HepG2 (cell line): ENCODE measurements at regions not wholly inside any gene's neighbourhood (a gene's known extent, or its start where the extent isn't known, plus 50 kb on each side); places are given as distances from the start of the nearest gene placed in this dataset.

Experiments used
- ATAC-seq: fragments of 200-7000 bp; cut with Tn5 transposase; 3 replicates; pipeline ENCODE4 v1.9.1; 2020; ENCODE audit warnings: mild to moderate bottlenecking, moderate library complexity
- BruUV-seq: library from RNA; stranded (reverse); fragments of 400-500 nt; replicated peaks from 2 replicates; lab custom pipeline; 2021; lab: Mats Ljungman, UMichigan
- CTCF ChIA-PET: fragments of 300-600 bp; formaldehyde crosslinking; extraction: SDS; loops from one replicate; lab custom pipeline; 2021; ENCODE audit warnings: low total read pairs, inconsistent platforms, low intra/inter-chr PET ratio; lab: Yijun Ruan, JAX
- POLR2A ChIA-PET: fragments of 350-600 bp; sonication (Branson Sonifier 250); formaldehyde crosslinking; loops from one replicate; lab custom pipeline; 2020; ENCODE audit warnings: antibody characterized with exemption, inconsistent platforms; lab: Yijun Ruan, JAX
- DNase-seq: peaks from one replicate; pipeline ENCODE4 v3.0.0-alpha.2; 2015; ENCODE audit warnings: low spot score
- FAIRE-seq: peaks from 3 replicates; lab custom pipeline; 2011; peaks lifted over from hg19 to GRCh38; lab: Jason Lieb, UNC
- H2AFZ ChIP-seq: one replicate; pipeline ENCODE4 v1.6.1; 2011; ENCODE audit warnings: low read length, inconsistent platforms
- H3K27ac ChIP-seq: fragments of 300-600 bp; 3 replicates; pipeline ENCODE4 v1.8.0; 2011; ENCODE audit warnings: mixed run types, mild to moderate bottlenecking, mixed read lengths, low read length, inconsistent platforms; ENCODE audit not compliant: insufficient read depth; ENCODE audit errors: extremely low read length
- H3K27me3 ChIP-seq, 2 experiments: fragments of 200-600 bp in 1 of 2; 2 replicates in 1 of 2; 3 replicates in 1 of 2; pipeline versions ENCODE4 v1.6.0 to v1.8.0; 2011; ENCODE audit warnings: low read length in 2 of 2, mild to moderate bottlenecking in 2 of 2, moderate library complexity in 2 of 2, inconsistent platforms in 1 of 2; ENCODE audit not compliant: insufficient read depth in 2 of 2, control insufficient read depth in 1 of 2
- H3K36me3 ChIP-seq, 2 experiments: fragments of 200-600 bp in 1 of 2; replicated peaks in 1 of 2; 2 replicates in 1 of 2; 3 replicates in 1 of 2; pipeline versions ENCODE4 v1.5.1 to v1.8.0; 2011; ENCODE audit warnings: low read length in 2 of 2, inconsistent platforms in 1 of 2; ENCODE audit not compliant: insufficient read depth in 2 of 2, control insufficient read depth in 1 of 2
- H3K4me1 ChIP-seq: 2 replicates; pipeline ENCODE4 v1.5.1; 2012; ENCODE audit warnings: low read length, inconsistent platforms; ENCODE audit not compliant: insufficient read depth
- H3K4me2 ChIP-seq: 2 replicates; pipeline ENCODE4 v1.6.0; 2011; ENCODE audit warnings: low read depth, low read length, inconsistent platforms
- H3K4me3 ChIP-seq, 3 experiments: fragments of 200-600 bp in 1 of 3; sonication (generic), shearing (Covaris generic) in 1 of 3; replicated peaks in 1 of 3; 2 replicates each; pipeline ENCODE4 v1.5.1; 2011 to 2016; ENCODE audit warnings: low read length in 3 of 3, inconsistent platforms in 2 of 3, low read depth in 2 of 3, mild to moderate bottlenecking in 2 of 3, control low read depth in 1 of 3, mixed read lengths in 1 of 3; ENCODE audit not compliant: insufficient read depth in 1 of 3
- H3K79me2 ChIP-seq: one replicate; pipeline ENCODE4 v1.6.1; 2011; ENCODE audit warnings: low read length, inconsistent platforms; ENCODE audit not compliant: insufficient read depth
- H3K9ac ChIP-seq: 2 replicates; pipeline ENCODE4 v1.6.0; 2011; ENCODE audit warnings: mild to moderate bottlenecking, low read depth, low read length, inconsistent platforms; ENCODE audit not compliant: insufficient read depth
- H3K9me3 ChIP-seq: 2 replicates; pipeline ENCODE4 v1.5.1; 2012; ENCODE audit warnings: mild to moderate bottlenecking, low read length
- H4K20me1 ChIP-seq: 2 replicates; pipeline ENCODE4 v1.6.0; 2011; ENCODE audit warnings: inconsistent platforms, mild to moderate bottlenecking, low read length, moderate library complexity; ENCODE audit not compliant: insufficient read depth
- AGO2 ChIP-seq: fragments of 200-400 bp; formaldehyde crosslinking; optimal IDR thresholded peaks from 2 replicates; pipeline ENCODE3; 2017; ENCODE audit warnings: mild to moderate bottlenecking, low read depth, low read length, moderate library complexity
- FOXP4 ChIP-seq: sonication (generic); formaldehyde crosslinking; IDR thresholded peaks from 2 replicates; pipeline ENCODE4 v1.4.0; 2020; ENCODE audit warnings: missing genetic modification reagents
- HNF1B ChIP-seq: sonication (generic); formaldehyde crosslinking; IDR thresholded peaks from 2 replicates; pipeline ENCODE4 v1.5.1; 2020; ENCODE audit warnings: mild to moderate bottlenecking, moderate library complexity, missing genetic modification reagents
- KAT8 ChIP-seq: IDR thresholded peaks from 2 replicates; pipeline ENCODE4 v1.6.1; 2016; ENCODE audit warnings: missing genetic modification reagents, missing compliant biosample characterization
- REPIN1 ChIP-seq: sonication (generic); formaldehyde crosslinking; IDR thresholded peaks from 2 replicates; pipeline ENCODE4 v1.8.0; 2022; ENCODE audit warnings: missing genetic modification reagents, low read depth, mild to moderate bottlenecking, borderline replicate concordance
- ZBTB4 ChIP-seq: sonication (generic); formaldehyde crosslinking; IDR thresholded peaks from 2 replicates; pipeline ENCODE4 v1.4.0; 2020; ENCODE audit warnings: missing genetic modification reagents, mild to moderate bottlenecking, borderline replicate concordance
- ZFY ChIP-seq: sonication (generic); formaldehyde crosslinking; IDR thresholded peaks from 2 replicates; pipeline ENCODE4 v1.4.0; 2020; ENCODE audit warnings: missing genetic modification reagents
- ZNF10 ChIP-seq: sonication (generic); formaldehyde crosslinking; IDR thresholded peaks from 2 replicates; pipeline ENCODE4 v1.4.0; 2020; ENCODE audit warnings: mild to moderate bottlenecking, low read depth, missing genetic modification reagents, borderline replicate concordance
- ZNF460 ChIP-seq: sonication (generic); formaldehyde crosslinking; IDR thresholded peaks from 2 replicates; pipeline ENCODE4 v1.5.1; 2020; ENCODE audit warnings: missing genetic modification reagents, mild to moderate bottlenecking, borderline replicate concordance
- ZNF580 ChIP-seq: IDR thresholded peaks from 2 replicates; pipeline ENCODE4 v1.6.1; 2016; ENCODE audit warnings: low read depth, borderline replicate concordance
- ZNF746 ChIP-seq: sonication (generic); formaldehyde crosslinking; IDR thresholded peaks from 2 replicates; pipeline ENCODE4 v1.8.0; 2022; ENCODE audit warnings: mild to moderate bottlenecking, missing genetic modification reagents
- WGBS: methylation state at CpG from one replicate; pipeline ENCODE4 v1.1.6; 2017; ENCODE audit warnings: low lambda C conversion rate; 5-methylcytosine and 5-hydroxymethylcytosine counted together
- in situ Hi-C: cut with HindIII; loops from 2 replicates; pipeline ENCODE4 v1.10.0; 2017; ENCODE audit warnings: low pct_unique_long_range_greater_than_20kb; ENCODE audit not compliant: extremely low pct_ligation_motif_present
- intact Hi-C: fragments of 100-400 bp; cut with micrococcal nuclease; formaldehyde crosslinking; loops from one replicate; pipeline ENCODE4 v1.10.0; 2022; ENCODE audit not compliant: unreplicated experiment

GRCh38 chr10:132995909-132996602, 53.7 kb upstream of the CFAP46 start:
- Histone ChIP-seq H4K20me1 (no peaks in the 10 kb centered on the region), H3K4me1 (no peaks in the 10 kb centered on the region), H3K4me3 (no peak overlapping the region), H3K4me2 (no peak overlapping the region), H3K36me3 (no peaks in the 10 kb centered on the region), H3K27ac (no peak overlapping the region), H3K9me3 (no peaks in the 10 kb centered on the region), H2AFZ (no peak overlapping the region), H3K79me2 (no peaks in the 10 kb centered on the region), H3K27me3 (peaks cover 9 to 75% of the 10 kb centered on the region in 2 experiments; a peak in 4 of 5 replicates), H3K9ac (no peak overlapping the region)
- intact Hi-C loops (loop anchor here (5.0 kb wide), 1 partner anchor 349 kb away; no protein-coding TSS in a partner anchor), in situ Hi-C loops (no loop called here)
- DNase-seq (no peak), ATAC-seq (no peak), FAIRE-seq (no peak)
- BruUV-seq: no TSS peak
- CTCF ChIA-PET: no interaction called here
- POLR2A ChIA-PET: no interaction called here
- TF ChIP-seq HNF1B: no peak
- TF ChIP-seq ZBTB4: no peak
- TF ChIP-seq KAT8 (CRISPR knock-in tag): no peak
- TF ChIP-seq ZNF10 (CRISPR knock-in tag): no peak
- no peak for TF ChIP-seq FOXP4 (CRISPR knock-in tag)
- no peak for TF ChIP-seq ZFY (CRISPR knock-in tag)
- no peak for TF ChIP-seq ZNF746
- TF ChIP-seq REPIN1 (CRISPR knock-in tag): no peak
- no peak for TF ChIP-seq ZNF460 (CRISPR knock-in tag)
- TF ChIP-seq AGO2: no peak
- TF ChIP-seq ZNF580: no peak
- WGBS: 22% methylated on average over 15 of the region's 29 CpGs
